ENCODE measurements at regions not wholly inside any gene's neighbourhood (a gene's known extent, or its start where the extent isn't known, plus 50 kb on each side); places are given as distances from the start of the nearest gene placed in this dataset.

- FAIRE-seq: no peak
Measured at GRCh38 chr14:98366429-98366828, 905.6 kb downstream of the BCL11B start.

- no peak for FAIRE-seq
Measured at GRCh38 chr14:98368221-98368620, 903.8 kb downstream of the BCL11B start.

DNA sequence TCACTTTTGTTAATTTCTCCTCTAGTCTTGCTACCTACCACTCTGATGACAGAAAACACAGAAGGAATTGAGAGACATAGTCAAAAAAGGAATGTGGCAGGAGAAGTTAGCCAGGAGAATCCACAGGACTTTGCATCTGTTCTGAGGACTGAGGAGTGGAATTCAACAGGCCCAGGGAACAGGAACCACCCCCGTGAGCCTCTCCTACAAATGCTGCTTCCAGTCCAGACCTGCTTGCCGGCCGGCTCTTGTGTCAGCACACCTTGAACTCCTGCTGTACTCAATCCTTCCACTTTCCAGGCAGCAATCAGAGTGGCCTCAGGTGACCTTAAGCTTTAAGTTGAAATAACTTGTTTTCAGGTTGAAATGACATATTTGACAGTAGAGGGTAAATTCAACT lies 903.1 kb downstream of the BCL11B start:
- FAIRE-seq: no peak

GRCh38 chr14:98369344-98369743 lies 902.7 kb downstream of the BCL11B start:
- no peak for FAIRE-seq

DNA sequence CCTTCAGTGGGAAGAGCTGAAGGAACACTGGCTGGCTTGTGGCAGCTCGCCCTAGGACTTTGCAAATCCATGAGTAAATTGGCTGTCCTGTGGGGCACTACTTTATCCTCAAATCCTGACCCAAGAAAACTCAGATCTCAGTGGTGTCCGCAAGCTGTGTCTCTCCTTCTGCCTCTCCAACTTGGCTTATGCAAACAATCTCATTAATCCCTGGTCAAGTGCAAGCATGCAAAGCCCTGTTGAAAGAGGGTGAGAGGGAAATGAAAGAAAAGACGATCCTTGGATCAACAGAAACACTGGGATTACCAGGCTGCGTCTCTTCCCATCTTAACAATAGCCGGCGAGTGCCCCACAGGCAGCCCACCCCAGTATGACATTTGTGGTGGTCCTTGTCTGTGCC lies 901.6 kb downstream of the BCL11B start:
- FAIRE-seq: no peak

DNA sequence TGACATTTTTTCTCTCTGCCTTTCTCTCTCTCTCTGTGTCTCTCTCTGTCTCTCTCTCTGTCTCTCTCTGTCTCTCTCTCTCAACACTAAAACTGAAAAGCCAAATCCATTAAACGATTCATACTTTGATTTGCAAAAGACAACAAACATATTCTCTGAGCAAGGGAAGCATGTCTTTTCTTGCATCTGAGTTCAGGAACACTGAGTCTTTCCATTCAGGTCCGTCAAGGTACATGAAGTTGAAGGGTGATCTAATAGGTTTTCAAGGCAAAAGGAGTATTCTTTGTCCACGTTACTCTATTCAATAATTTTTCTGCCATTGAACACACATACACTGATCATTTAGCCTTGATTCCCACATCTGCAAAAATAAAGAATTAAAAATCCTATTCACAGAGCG lies 900.9 kb downstream of the BCL11B start:
- no peak for FAIRE-seq

DNA sequence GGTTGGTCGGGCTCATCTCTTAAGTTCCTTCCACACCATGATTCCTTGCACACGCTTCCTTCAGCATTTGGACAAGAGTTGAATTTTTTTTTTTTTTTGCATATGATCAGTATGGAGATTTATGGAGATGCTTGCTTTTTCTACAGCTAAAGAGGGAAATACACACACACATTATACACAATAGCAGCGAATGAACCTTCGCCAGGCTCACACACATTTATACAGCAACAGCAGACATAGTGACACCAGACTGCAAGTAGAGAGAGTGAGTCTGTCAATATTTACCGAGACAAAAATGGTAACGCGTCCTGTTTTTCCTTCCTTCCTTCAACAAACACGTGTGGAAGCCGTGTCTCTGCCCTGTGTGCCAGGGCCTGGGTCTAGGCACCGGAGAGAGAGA lies 897.9 kb downstream of the BCL11B start:
- no peak for FAIRE-seq

GRCh38 chr14:98375566-98375965 lies 896.4 kb downstream of the BCL11B start:
- no peak for FAIRE-seq

DNA sequence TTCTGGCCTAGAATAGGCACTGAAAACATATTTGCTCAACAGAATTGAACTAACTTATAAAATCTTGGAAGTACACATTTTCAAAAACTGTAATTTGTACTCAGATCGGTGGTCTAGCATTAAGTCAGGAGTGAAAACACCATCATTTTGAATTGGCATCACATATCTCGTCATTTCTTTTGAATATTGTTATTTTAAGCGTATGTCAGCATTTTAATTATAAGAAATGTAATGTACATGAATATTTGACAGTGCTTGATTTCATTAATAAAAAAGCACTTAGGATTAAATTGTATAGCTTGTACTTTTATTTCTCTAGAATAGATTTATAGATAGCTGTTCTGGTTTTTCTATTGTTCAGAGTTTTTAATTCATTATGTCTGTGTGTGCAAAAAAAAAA lies 892.2 kb downstream of the BCL11B start:
- FAIRE-seq: no peak

DNA sequence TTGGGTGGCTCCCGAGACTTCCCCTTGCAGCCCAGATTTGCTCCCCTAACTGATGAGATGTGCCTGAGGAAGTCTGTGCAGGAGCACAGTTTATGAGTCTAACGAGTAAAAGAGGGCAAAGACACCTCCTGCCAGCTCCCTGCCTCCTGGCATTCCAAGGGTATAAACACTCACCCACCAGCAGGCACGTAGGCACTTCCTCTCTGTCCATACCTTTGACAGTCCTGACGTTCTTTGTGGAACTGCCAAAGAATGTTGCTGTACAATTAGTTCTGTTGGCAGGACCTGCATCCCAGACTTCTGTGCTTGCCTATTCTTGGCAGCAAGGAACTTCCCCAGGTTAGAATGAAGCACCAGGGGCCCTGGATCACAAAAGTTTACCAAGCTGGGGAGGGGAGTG lies 889.3 kb downstream of the BCL11B start:
- no peak for FAIRE-seq

- no peak for FAIRE-seq
Measured at GRCh38 chr14:98385851-98386250, 886.1 kb downstream of the BCL11B start.

DNA sequence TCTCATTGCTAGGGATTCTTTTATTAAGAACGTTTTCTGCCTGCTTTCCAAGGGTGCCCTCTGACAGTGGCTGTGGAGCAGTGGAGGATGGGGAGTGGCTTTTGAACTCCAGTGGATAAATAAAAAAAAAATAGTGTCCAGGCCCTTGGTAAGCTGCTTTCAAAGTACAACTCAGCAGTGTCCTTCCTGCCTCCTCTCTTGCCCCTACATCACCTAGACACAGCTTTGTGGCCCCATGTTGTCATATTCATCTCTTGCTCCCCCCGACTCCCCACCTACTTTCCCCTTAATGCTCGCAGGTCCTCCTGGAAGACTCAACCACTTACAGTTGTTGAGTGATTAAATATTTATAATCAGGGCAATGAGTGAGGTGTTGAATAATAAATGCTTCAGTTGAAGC lies 880.9 kb downstream of the BCL11B start:
- no peak for FAIRE-seq

DNA sequence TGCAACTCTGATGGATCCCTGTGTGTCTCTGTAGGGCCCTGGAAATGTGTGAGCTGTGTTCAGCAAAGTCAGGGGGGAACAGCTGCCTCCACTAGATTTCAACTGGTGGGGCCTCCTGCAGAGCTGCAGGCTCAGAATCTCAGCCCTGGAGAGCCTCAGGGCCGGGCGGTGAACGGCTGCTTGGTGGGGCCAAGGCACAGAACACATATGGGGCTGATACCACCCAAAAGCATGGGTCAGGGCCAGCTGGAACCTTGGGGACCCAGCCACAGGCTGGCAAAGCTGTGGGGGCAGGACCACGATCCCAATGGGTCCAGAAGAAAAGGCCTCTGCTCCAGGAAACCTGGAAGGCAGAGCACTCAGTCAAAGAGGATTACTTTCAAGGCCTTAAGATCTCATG lies 878.5 kb downstream of the BCL11B start:
- FAIRE-seq: no peak

- no peak for FAIRE-seq
Measured at GRCh38 chr14:98404811-98405210, 867.2 kb downstream of the BCL11B start.

GRCh38 chr14:98408024-98408555 lies 863.9 kb downstream of the BCL11B start:
- FAIRE-seq: no peak

DNA sequence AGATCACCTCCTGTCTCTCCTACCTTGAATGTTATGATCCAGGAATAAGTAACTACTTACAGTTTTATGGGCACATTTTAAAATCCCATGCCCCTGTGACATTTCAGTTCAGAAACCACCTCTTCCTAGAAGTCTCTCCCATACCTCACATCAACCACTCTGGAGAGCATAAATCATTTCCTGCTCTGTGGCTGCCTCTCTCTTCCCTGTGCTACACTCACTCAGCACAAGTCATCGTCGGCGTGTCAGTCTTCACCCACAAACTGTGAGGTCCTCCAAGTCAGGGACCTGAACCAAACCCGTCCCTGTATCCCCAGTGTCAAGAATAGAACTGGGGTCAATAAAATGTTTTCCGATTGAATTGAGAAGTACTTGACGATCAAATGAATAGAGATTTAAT lies 863.3 kb downstream of the BCL11B start:
- no peak for FAIRE-seq

- no peak for FAIRE-seq
Measured at GRCh38 chr14:98411154-98411553, 860.8 kb downstream of the BCL11B start.

GRCh38 chr14:98412431-98412830 lies 859.6 kb downstream of the BCL11B start:
- FAIRE-seq: no peak

GRCh38 chr14:98415766-98416165 lies 856.2 kb downstream of the BCL11B start:
- no peak for FAIRE-seq

GRCh38 chr14:98417001-98417400 lies 855.0 kb downstream of the BCL11B start:
- no peak for FAIRE-seq

- no peak for FAIRE-seq
Measured at GRCh38 chr14:98428483-98428994, 843.5 kb downstream of the BCL11B start.

GRCh38 chr14:98433436-98433835 lies 838.6 kb downstream of the BCL11B start:
- no peak for FAIRE-seq

GRCh38 chr14:98437113-98437512 lies 834.9 kb downstream of the BCL11B start:
- no peak for FAIRE-seq

- FAIRE-seq: no peak
Measured at GRCh38 chr14:98444077-98444476, 827.9 kb downstream of the BCL11B start.

GRCh38 chr14:98445718-98446117 lies 826.3 kb downstream of the BCL11B start:
- no peak for FAIRE-seq

DNA sequence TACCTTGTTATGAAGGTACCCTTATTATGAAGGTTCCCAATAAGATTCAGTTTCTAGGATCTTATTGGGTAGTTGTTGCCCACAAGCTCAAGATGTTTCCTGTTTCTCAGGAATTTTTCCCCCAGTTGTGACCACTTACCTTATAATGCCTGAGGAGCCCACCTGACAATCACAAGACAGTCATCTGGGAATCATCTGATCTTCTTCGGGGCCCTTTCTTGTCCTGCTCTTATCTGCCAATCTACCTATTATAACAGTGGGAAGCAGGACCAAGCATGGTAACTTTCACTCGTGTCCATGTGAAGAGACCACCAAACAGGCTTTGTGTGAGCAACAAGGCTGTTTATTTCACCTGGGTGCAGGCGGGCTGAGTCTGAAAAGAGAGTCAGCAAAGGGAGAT lies 825.5 kb downstream of the BCL11B start:
- FAIRE-seq: no peak

Data from G401.6 (cell line).